ENCODE measurements at regions not wholly inside any gene's neighbourhood (a gene's known extent, or its start where the extent isn't known, plus 50 kb on each side); places are given as distances from the start of the nearest gene placed in this dataset.
"Not testable (repeated sequence)": the region's sequence is repeated elsewhere in the genome, so short reads cannot be mapped to it uniquely, and the experiment has no call there.

- DNase-seq (ENCODE audit: low read depth), result no peak
Measured at GRCh38 chr5:8561854-8562253, 692.9 kb downstream of the MTRR start.

- DNase-seq (ENCODE audit: low read depth), result not testable (repeated sequence)
Measured at GRCh38 chr5:8563540-8563939, 694.6 kb downstream of the MTRR start.

- DNase-seq (ENCODE audit: low read depth), result no peak
Measured at GRCh38 chr5:8568858-8569257, 699.9 kb downstream of the MTRR start.

- no peak for DNase-seq (ENCODE audit: low read depth)
Measured at GRCh38 chr5:8570528-8570927, 701.6 kb downstream of the MTRR start.

- DNase-seq (ENCODE audit: low read depth), result no peak
Measured at GRCh38 chr5:8576178-8576577, 707.2 kb downstream of the MTRR start.

- peak; percentile 6 for DNase-seq (ENCODE audit: low read depth)
Measured at GRCh38 chr5:8577792-8578191, 708.8 kb downstream of the MTRR start.

- DNase-seq (ENCODE audit: low read depth), result no peak
Measured at GRCh38 chr5:8580298-8580697, 711.4 kb downstream of the MTRR start.

- no peak for DNase-seq (ENCODE audit: low read depth)
Measured at GRCh38 chr5:8581047-8581446, 712.1 kb downstream of the MTRR start.

GRCh38 chr5:8585230-8586018 lies 716.5 kb downstream of the MTRR start:
- DNase-seq (ENCODE audit: low read depth), result peak; percentile 17

GRCh38 chr5:8590959-8591358 lies 722.0 kb downstream of the MTRR start:
- no peak for DNase-seq (ENCODE audit: low read depth)

GRCh38 chr5:8598356-8598755 lies 729.4 kb downstream of the MTRR start:
- DNase-seq (ENCODE audit: low read depth), result no peak

GRCh38 chr5:8598996-8599395 lies 730.0 kb downstream of the MTRR start:
- no peak for DNase-seq (ENCODE audit: low read depth)

GRCh38 chr5:8600843-8601242 lies 731.9 kb downstream of the MTRR start:
- DNase-seq (ENCODE audit: low read depth), result peak; percentile 21

- no peak for DNase-seq (ENCODE audit: low read depth)
Measured at GRCh38 chr5:8601831-8602354, 732.9 kb downstream of the MTRR start.

GRCh38 chr5:8606231-8606630 lies 737.3 kb downstream of the MTRR start:
- no peak for DNase-seq (ENCODE audit: low read depth)

- DNase-seq (ENCODE audit: low read depth), result no peak
Measured at GRCh38 chr5:8611067-8611466, 742.1 kb downstream of the MTRR start.

- DNase-seq (ENCODE audit: low read depth), result no peak
Measured at GRCh38 chr5:8613078-8613685, 744.2 kb downstream of the MTRR start.

GRCh38 chr5:8615142-8615858 lies 746.4 kb downstream of the MTRR start:
- no peak for DNase-seq (ENCODE audit: low read depth)

GRCh38 chr5:8628521-8628920 lies 759.6 kb downstream of the MTRR start:
- no peak for DNase-seq (ENCODE audit: low read depth)

- DNase-seq (ENCODE audit: low read depth), result no peak
Measured at GRCh38 chr5:8633259-8633658, 764.3 kb downstream of the MTRR start.

- peak; percentile 15 for DNase-seq (ENCODE audit: low read depth)
Measured at GRCh38 chr5:8633696-8634095, 764.7 kb downstream of the MTRR start.

- DNase-seq (ENCODE audit: low read depth), result no peak
Measured at GRCh38 chr5:8634219-8634618, 765.3 kb downstream of the MTRR start.

Measured in amniotic epithelial cell (primary cell).